HG02642 (cell line): ENCODE measurements at regions not wholly inside any gene's neighbourhood (a gene's known extent, or its start where the extent isn't known, plus 50 kb on each side); places are given as distances from the start of the nearest gene placed in this dataset.

ENCODE experiments used
- ATAC-seq: cut with Tn5 transposase; IDR thresholded peaks from one replicate; pipeline ENCODE4 v1.9.1; 2021; ENCODE audit warnings: mild to moderate bottlenecking; ENCODE audit not compliant: unreplicated experiment, poor library complexity

GRCh38 chr18:29250259-29250658 lies 1073.3 kb upstream of the CDH2 start:
- no peak for ATAC-seq

GRCh38 chr18:29248805-29249204 lies 1071.9 kb upstream of the CDH2 start:
- no peak for ATAC-seq

GRCh38 chr18:29241199-29241598 lies 1064.3 kb upstream of the CDH2 start:
- ATAC-seq: no peak

- ATAC-seq: no peak
These were observed 1057.8 kb upstream of the CDH2 start for GRCh38 chr18:29234751-29235150.

GRCh38 chr18:29226213-29226612 lies 1049.3 kb upstream of the CDH2 start:
- no peak for ATAC-seq

GRCh38 chr18:29225351-29225750 lies 1048.4 kb upstream of the CDH2 start:
- no peak for ATAC-seq

- ATAC-seq: no peak
These were observed 1041.2 kb upstream of the CDH2 start for GRCh38 chr18:29218091-29218490.

GRCh38 chr18:29217124-29217915 lies 1040.4 kb upstream of the CDH2 start:
- ATAC-seq: no peak

GRCh38 chr18:29198834-29199233 lies 1021.9 kb upstream of the CDH2 start:
- no peak for ATAC-seq

GRCh38 chr18:29196307-29196706 lies 1019.4 kb upstream of the CDH2 start:
- ATAC-seq: no peak

- ATAC-seq: no peak
These were observed 1014.3 kb upstream of the CDH2 start for GRCh38 chr18:29191263-29191662.

GRCh38 chr18:29188760-29189159 lies 1011.8 kb upstream of the CDH2 start:
- no peak for ATAC-seq

- no peak for ATAC-seq
These were observed 1008.9 kb upstream of the CDH2 start for GRCh38 chr18:29185801-29186200.

- no peak for ATAC-seq
These were observed 1007.7 kb upstream of the CDH2 start for GRCh38 chr18:29184654-29185053.

- no peak for ATAC-seq
These were observed 1004.4 kb upstream of the CDH2 start for GRCh38 chr18:29181151-29181901.

GRCh38 chr18:29176681-29177080 lies 999.8 kb upstream of the CDH2 start:
- ATAC-seq: no peak

- no peak for ATAC-seq
These were observed 998.0 kb upstream of the CDH2 start for GRCh38 chr18:29174891-29175290.

- no peak for ATAC-seq
These were observed 995.8 kb upstream of the CDH2 start for GRCh38 chr18:29172756-29173067.

- ATAC-seq: no peak
These were observed 995.2 kb upstream of the CDH2 start for GRCh38 chr18:29171892-29172755.

GRCh38 chr18:29169599-29169998 lies 992.7 kb upstream of the CDH2 start:
- no peak for ATAC-seq

GRCh38 chr18:29164993-29165599 lies 988.2 kb upstream of the CDH2 start:
- ATAC-seq: no peak
